ENCODE measurements at regions not wholly inside any gene's neighbourhood (a gene's known extent, or its start where the extent isn't known, plus 50 kb on each side); places are given as distances from the start of the nearest gene placed in this dataset.
"Not testable (repeated sequence)": the region's sequence is repeated elsewhere in the genome, so short reads cannot be mapped to it uniquely, and the experiment has no call there.

- TF ChIP-seq, protein P1, sequence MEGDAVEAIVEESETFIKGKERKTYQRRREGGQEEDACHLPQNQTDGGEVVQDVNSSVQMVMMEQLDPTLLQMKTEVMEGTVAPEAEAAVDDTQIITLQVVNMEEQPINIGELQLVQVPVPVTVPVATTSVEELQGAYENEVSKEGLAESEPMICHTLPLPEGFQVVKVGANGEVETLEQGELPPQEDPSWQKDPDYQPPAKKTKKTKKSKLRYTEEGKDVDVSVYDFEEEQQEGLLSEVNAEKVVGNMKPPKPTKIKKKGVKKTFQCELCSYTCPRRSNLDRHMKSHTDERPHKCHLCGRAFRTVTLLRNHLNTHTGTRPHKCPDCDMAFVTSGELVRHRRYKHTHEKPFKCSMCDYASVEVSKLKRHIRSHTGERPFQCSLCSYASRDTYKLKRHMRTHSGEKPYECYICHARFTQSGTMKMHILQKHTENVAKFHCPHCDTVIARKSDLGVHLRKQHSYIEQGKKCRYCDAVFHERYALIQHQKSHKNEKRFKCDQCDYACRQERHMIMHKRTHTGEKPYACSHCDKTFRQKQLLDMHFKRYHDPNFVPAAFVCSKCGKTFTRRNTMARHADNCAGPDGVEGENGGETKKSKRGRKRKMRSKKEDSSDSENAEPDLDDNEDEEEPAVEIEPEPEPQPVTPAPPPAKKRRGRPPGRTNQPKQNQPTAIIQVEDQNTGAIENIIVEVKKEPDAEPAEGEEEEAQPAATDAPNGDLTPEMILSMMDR (IDR thresholded peaks at IDR 0.05; ENCODE audit: insufficient read depth, low read depth, low read length): no peak
Observed at GRCh38 chr21:43289442-43289841, 120.6 kb downstream of the CRYAA start.

GRCh38 chr21:43287795-43288755 lies 119.3 kb downstream of the CRYAA start:
- H3K4me3 ChIP-seq (ENCODE audit: low read depth, low read length): no peak overlapping the region
- TF ChIP-seq, protein P1 (IDR thresholded peaks at IDR 0.05; ENCODE audit: insufficient read depth, low read depth, low read length): no peak
- DNase-seq (ENCODE audit: low read depth): no peak

More at GRCh38 chr21:43289442-43289841, 120.6 kb downstream of the CRYAA start:
- DNase-seq (ENCODE audit: low read depth): no peak
- H3K4me3 ChIP-seq (ENCODE audit: low read depth, low read length): no peak overlapping the region

DNA sequence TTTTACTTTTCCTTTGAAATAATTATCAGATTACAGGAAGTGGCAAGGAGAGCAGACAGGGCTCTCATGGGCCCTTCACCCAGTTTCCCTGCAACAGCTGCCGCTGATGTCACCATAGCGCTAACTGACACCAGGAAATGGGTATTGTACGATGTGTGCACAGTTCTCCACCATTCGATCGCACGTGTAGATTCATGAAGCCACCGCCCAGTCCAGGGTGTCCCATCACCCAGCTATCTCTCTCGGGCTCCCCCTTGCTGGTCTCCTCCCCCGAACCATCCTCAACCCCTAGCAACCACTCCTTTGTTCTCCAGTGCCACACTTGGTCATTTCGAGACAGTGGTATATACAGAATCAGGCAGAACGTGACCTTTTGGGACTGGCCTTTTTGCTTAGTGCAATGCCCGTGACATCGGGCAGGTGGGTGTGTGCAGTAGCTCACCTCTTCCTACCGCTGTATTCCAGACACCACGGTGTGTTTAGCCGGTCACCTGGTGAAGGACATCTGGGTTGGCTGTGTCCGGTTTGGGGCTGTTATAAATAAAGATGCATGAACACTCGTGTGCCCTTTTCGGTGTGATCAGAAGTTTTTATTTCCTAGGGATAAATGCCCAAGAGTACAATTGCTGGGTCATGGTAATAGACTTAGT lies 118.4 kb downstream of the CRYAA start:
- no peak overlapping the region for H3K4me3 ChIP-seq (ENCODE audit: low read depth, low read length)
- TF ChIP-seq, protein P1 (IDR thresholded peaks at IDR 0.05; ENCODE audit: insufficient read depth, low read depth, low read length): no peak
- DNase-seq (ENCODE audit: low read depth): no peak

DNA sequence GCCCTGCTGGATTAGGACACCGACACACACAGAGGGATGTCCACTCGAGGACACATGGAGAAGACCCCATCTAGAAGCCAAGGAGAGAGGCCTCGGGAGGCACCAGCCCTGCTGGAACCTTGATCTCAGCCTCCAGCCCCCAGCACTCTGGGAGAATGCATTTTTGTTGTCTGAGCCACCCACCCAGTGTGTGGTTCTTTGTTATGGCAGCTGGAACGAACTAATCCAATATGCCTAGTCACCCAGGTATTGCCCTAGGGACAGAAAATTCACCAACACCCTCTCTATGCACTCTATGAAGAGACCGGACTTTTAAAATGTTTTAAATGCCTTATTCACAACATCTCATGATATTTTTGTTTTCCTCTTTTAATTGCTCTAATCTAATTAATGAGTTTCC lies 117.4 kb downstream of the CRYAA start:
- no peak for DNase-seq (ENCODE audit: low read depth)
- TF ChIP-seq, protein P1 (IDR thresholded peaks at IDR 0.05; ENCODE audit: insufficient read depth, low read depth, low read length): no peak
- H3K4me3 ChIP-seq (ENCODE audit: low read depth, low read length): no peak overlapping the region

DNA sequence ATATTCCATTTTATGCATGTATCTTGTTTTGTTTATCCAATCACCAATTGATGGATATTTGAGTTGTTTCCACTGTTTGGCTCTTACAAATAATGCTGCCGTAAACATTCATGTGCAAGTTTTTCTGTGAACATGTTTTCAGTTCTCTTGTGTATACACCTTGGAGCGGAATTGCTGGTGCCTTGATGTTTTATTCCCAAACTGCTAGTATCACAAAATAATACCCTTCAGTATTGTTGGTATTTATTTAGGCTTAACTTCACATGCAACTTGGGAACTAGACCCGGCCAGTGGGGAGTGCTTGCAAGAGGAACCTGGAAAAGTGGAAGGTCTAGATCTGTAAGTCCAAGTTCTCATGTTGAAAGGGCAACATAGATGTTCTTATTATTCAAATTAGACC lies 115.9 kb downstream of the CRYAA start:
- no peak overlapping the region for H3K4me3 ChIP-seq (ENCODE audit: low read depth, low read length)
- DNase-seq (ENCODE audit: low read depth): no peak
- TF ChIP-seq, protein P1 (IDR thresholded peaks at IDR 0.05; ENCODE audit: insufficient read depth, low read depth, low read length): no peak

DNA sequence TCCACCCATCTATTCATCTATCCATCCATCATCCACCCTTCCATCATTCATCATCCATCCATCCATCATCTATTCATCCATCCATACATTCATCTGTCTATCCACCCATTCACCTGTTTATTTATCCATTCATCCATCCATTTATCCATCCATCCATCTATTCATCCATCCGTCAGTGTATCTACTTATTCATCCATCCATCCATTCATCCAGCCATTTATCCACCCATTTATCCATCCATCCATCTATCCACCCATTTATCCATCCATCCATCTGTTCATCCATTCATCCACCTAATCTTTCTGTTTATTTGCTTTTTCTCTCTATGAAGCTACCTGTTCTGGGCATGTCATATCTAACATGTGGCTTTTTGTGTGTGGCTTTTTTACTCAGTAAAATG lies 115.4 kb downstream of the CRYAA start:
- DNase-seq (ENCODE audit: low read depth): no peak
- no peak overlapping the region for H3K4me3 ChIP-seq (ENCODE audit: low read depth, low read length)
- TF ChIP-seq, protein P1 (IDR thresholded peaks at IDR 0.05; ENCODE audit: insufficient read depth, low read depth, low read length): no peak

DNA sequence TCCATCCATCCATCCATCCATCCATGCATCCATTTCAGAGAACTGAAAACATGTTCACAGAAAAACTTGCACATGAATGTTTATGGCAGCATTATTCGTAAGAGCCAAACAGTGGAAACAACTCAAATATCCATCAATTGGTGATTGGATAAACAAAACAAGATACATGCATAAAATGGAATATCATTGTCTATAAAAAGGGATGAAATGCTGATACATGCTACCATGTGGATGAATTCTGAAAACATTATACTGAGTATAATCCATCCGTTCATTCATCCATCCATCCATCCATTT lies 115.1 kb downstream of the CRYAA start:
- not testable (repeated sequence) for H3K4me3 ChIP-seq (ENCODE audit: low read depth, low read length); DNase-seq (ENCODE audit: low read depth)
